Activated naive CD8-positive, alpha-beta T cell (primary cell): ENCODE measurements at regions not wholly inside any gene's neighbourhood (a gene's known extent, or its start where the extent isn't known, plus 50 kb on each side); places are given as distances from the start of the nearest gene placed in this dataset.

Source experiments
- H3K27ac Mint-ChIP-seq: one replicate; pipeline ENCODE4 v1.8.0; 2021; ENCODE audit warnings: mixed read lengths
- H3K27me3 Mint-ChIP-seq: one replicate; pipeline ENCODE4 v1.8.0; 2021; ENCODE audit warnings: mixed read lengths
- H3K36me3 Mint-ChIP-seq: one replicate; pipeline ENCODE4 v1.8.0; 2021; ENCODE audit warnings: mixed read lengths
- H3K4me1 Mint-ChIP-seq: one replicate; pipeline ENCODE4 v1.8.0; 2021; ENCODE audit warnings: low read depth, mixed read lengths
- H3K4me3 Mint-ChIP-seq: one replicate; pipeline ENCODE4 v1.8.0; 2021; ENCODE audit warnings: mild to moderate bottlenecking, mixed read lengths
- H3K9me3 Mint-ChIP-seq: one replicate; pipeline ENCODE4 v1.8.0; 2021; ENCODE audit warnings: low read depth, mixed read lengths

DNA sequence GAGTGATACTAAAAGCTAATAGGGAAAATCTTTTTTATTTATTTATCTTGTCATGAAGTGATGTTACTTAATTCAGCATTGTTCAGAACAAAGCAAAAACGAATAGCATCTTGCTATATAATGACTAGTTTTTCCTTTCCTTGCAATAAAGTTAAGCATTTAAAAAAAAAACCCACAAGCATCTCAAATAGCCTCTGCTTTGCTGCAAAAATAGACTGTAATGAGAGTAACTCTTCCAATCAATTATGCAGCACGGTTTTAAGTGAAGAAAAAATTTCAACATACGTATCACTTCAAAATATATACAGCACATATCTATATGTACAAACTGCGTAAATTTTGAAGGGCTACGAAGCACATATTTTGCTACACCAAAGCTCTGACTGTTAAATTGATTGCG is 153.3 kb upstream of the VRK2 start:
- Mint-ChIP-seq H3K27me3 (peaks cover 2% of the 10 kb centered on the region), H3K9me3 (no peaks in the 10 kb centered on the region), H3K4me3 (no peak overlapping the region), H3K4me1 (peaks cover 4% of the 10 kb centered on the region), H3K27ac (no peak overlapping the region), H3K36me3 (no peaks in the 10 kb centered on the region)

DNA sequence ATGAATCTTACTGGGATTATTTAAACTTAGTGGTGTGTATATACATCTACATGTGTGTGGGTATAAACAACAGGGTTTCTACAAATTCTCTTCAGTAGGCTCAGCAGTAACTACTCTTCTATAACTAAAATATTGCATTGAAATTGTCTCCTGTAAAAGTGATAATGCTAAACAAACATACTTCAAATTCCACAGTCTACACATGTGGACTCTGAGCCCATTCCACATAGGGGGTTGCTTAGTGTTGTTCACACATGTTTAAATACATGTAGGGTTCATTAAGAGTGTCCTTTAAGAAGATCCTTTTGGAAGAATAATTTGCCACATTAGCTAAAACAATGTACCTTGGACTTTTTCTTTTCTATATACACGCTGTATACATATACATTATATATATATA is 152.8 kb upstream of the VRK2 start:
- Mint-ChIP-seq H3K27me3 (peaks cover 2% of the 10 kb centered on the region), H3K27ac (no peak overlapping the region), H3K36me3 (no peaks in the 10 kb centered on the region), H3K4me1 (no peaks in the 10 kb centered on the region), H3K4me3 (no peak overlapping the region), H3K9me3 (no peaks in the 10 kb centered on the region)

DNA sequence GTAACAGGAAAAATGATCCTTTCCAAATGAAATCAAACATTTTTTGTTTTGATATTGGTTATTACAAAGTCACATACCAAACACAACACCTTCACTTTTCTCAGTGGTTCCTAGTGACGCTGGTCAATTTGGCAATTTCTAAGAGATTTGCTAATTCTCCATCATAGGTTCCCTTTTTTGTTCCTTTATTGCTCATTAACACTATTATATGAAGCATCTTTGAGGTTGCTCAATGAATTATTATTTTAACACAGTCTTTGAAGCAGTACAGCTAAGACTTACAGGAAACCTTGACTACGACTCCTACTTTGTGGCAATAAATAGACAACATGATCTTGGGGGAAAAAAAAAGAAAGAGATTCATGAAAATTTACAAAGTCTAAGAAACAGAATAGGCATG is 152.2 kb upstream of the VRK2 start:
- H3K4me3 Mint-ChIP-seq, result no peak overlapping the region
- no peak overlapping the region for H3K27ac Mint-ChIP-seq
- no peaks in the 10 kb centered on the region for H3K9me3 Mint-ChIP-seq
- no peaks in the 10 kb centered on the region for H3K27me3 Mint-ChIP-seq
- H3K4me1 Mint-ChIP-seq, result no peaks in the 10 kb centered on the region
- no peaks in the 10 kb centered on the region for H3K36me3 Mint-ChIP-seq

DNA sequence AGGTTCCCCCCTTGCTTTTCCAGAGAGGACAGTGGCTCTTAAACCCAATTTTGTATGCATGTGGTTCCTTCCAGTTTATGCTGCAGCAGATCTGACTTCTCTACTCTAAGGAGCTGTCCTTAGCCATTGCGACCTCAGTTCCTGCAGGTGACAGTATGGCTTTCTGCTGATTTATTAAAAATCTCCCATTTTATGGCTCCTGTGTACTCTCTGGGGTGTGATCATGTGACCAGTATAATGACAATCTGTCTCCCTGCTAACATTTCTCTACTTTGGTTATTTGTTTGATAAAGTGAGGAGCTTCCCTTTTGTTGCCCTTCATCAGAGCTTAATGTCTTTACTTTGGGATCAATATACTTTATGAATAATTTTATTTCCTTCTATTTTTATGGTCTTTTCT is 148.7 kb upstream of the VRK2 start:
- no peaks in the 10 kb centered on the region for H3K4me1 Mint-ChIP-seq
- H3K9me3 Mint-ChIP-seq, result no peaks in the 10 kb centered on the region
- no peaks in the 10 kb centered on the region for H3K27me3 Mint-ChIP-seq
- H3K27ac Mint-ChIP-seq, result no peak overlapping the region
- no peak overlapping the region for H3K4me3 Mint-ChIP-seq
- no peaks in the 10 kb centered on the region for H3K36me3 Mint-ChIP-seq

DNA sequence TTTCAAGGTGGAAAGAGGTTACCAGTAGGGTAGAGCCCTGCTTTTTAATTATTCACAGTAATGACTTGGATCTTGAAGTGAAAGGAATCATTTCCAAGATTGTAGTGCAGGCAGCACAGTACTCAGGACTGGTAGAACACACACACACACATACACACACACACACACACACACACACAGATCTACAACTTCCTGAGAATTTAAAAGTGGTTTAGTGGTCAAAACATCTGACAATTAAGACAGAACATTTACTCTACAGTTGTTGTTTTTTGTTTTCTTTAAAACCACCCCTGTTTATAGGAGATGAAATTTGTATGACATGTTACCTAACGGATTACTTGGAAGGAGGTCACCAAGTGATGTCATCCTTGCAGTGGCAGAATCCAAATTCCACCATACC is 146.7 kb upstream of the VRK2 start:
- no peaks in the 10 kb centered on the region for H3K36me3 Mint-ChIP-seq
- H3K4me1 Mint-ChIP-seq, result no peaks in the 10 kb centered on the region
- H3K27ac Mint-ChIP-seq, result no peak overlapping the region
- H3K4me3 Mint-ChIP-seq, result no peak overlapping the region
- H3K9me3 Mint-ChIP-seq, result no peaks in the 10 kb centered on the region
- no peaks in the 10 kb centered on the region for H3K27me3 Mint-ChIP-seq

DNA sequence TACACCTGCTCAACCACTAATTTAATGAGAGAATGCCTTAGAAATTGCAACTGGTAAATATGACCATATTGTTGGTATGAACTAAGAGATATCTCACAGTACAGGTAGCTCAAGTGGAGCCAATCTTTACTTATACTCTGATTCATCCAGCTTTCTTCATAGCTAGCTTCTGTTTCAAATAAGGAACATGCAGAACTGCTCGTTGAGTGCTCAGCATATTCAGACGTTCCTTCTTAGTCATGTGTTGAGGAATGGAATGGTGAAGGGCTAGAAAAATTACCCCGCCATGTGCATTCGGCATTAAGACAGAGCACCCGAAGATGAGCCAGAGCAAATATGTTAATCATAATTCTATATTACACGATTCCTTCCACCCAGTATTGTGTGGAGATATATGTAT is 144.0 kb upstream of the VRK2 start:
- Mint-ChIP-seq H3K27me3 (no peaks in the 10 kb centered on the region), H3K4me3 (no peak overlapping the region), H3K9me3 (no peaks in the 10 kb centered on the region), H3K4me1 (no peaks in the 10 kb centered on the region), H3K27ac (no peak overlapping the region), H3K36me3 (no peaks in the 10 kb centered on the region)

DNA sequence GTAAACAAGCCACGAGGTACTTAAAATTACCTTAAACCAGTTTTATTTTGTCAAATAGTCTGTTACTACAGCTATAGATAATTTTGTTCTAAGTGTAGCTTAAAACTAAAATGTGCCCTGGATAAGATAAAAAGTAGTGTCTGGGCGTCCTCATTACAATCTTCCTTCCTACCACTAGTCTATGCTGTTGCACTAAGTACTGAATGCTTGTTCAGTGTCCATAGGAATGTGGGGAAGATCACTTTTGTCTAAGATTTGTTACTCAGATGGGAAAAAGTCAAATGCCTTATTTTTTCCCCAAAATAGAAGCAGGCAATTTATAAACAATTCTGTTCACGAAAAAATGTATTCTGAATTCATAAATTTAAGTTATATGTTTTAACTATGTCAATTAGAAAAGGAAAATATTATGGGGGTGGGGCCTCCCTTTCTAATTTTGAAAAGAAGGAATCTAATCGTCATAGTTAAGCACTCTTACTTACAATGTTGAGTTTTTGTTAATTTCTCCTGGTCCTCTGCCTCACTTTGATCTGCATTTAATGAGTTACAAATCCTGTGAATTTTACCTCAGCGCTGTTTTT is 140.4 kb upstream of the VRK2 start:
- no peaks in the 10 kb centered on the region for H3K36me3 Mint-ChIP-seq
- no peaks in the 10 kb centered on the region for H3K27me3 Mint-ChIP-seq
- no peaks in the 10 kb centered on the region for H3K9me3 Mint-ChIP-seq
- H3K4me3 Mint-ChIP-seq, result no peak overlapping the region
- H3K4me1 Mint-ChIP-seq, result peaks cover 7% of the 10 kb centered on the region
- no peak overlapping the region for H3K27ac Mint-ChIP-seq

DNA sequence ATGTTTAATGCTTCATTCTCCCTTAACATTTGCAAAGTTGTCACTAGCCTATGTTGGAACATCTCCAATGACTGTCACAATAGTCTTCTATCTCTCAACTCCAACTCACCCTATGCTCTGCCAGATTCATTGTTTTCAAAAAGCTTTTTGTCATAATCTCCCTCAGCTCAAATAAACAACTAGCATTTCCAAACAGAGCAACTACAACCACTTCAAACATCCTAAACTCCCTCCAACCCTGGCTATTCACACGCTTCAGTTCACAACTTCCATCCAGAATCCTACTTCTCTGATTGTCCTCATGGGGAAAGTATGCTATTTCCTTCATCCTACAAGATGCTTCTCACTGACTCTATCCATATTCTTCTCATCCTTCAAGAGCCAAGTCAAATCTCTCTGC is 139.2 kb upstream of the VRK2 start:
- H3K9me3 Mint-ChIP-seq, result no peaks in the 10 kb centered on the region
- H3K4me3 Mint-ChIP-seq, result no peak overlapping the region
- H3K36me3 Mint-ChIP-seq, result no peaks in the 10 kb centered on the region
- H3K27me3 Mint-ChIP-seq, result no peaks in the 10 kb centered on the region
- peak overlapping the region; percentile 58 for H3K27ac Mint-ChIP-seq
- H3K4me1 Mint-ChIP-seq, result peaks cover 7% of the 10 kb centered on the region

DNA sequence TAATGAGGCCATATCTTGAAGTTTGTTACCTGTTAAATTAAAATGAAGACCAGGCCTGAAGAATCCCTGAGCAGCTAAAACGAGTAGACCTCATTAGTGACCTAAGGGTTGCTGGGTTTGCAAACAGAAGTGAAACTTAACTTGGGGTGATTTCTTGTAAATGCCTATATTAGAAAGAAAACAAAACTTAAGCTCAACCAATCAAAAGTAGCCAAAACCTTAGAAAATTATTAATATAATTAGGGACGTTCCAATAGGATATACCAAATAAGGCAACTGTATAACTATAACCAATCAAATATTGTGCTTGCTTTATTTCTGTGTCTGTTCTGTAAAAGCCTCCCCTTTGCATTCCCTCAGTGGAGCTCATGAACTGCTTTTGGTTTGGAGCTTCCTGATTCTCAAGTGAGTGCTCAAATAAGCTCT is 137.9 kb upstream of the VRK2 start:
- Mint-ChIP-seq H3K4me1 (peaks cover 7% of the 10 kb centered on the region), H3K4me3 (no peak overlapping the region), H3K36me3 (no peaks in the 10 kb centered on the region)

DNA sequence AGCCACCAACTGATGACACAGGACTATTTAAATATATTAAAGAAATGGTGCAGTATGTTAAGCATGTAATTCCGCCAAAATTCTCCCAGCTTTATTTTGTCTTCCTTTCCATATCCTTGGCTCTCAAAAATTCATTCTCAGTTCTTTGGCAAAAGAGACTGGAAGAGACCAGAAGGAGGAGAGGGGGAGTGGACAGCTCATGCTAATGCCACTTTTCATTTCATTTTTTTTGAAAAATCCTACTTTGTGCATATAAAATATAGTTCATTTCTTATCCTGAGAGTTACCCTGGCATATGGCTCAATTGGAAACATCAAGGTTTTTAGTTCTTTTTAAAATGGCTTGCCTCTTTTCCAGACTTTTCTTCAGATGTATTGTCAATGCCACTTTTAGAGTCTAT is 128.5 kb upstream of the VRK2 start:
- Mint-ChIP-seq H3K4me1 (no peaks in the 10 kb centered on the region), H3K27me3 (no peaks in the 10 kb centered on the region), H3K9me3 (peaks cover 5% of the 10 kb centered on the region), H3K36me3 (no peaks in the 10 kb centered on the region), H3K27ac (no peak overlapping the region), H3K4me3 (no peak overlapping the region)

More for the DNA sequence above, 137.9 kb upstream of the VRK2 start:
- Mint-ChIP-seq H3K27ac (peak overlapping the region; percentile 82), H3K9me3 (no peaks in the 10 kb centered on the region), H3K27me3 (no peaks in the 10 kb centered on the region)

DNA sequence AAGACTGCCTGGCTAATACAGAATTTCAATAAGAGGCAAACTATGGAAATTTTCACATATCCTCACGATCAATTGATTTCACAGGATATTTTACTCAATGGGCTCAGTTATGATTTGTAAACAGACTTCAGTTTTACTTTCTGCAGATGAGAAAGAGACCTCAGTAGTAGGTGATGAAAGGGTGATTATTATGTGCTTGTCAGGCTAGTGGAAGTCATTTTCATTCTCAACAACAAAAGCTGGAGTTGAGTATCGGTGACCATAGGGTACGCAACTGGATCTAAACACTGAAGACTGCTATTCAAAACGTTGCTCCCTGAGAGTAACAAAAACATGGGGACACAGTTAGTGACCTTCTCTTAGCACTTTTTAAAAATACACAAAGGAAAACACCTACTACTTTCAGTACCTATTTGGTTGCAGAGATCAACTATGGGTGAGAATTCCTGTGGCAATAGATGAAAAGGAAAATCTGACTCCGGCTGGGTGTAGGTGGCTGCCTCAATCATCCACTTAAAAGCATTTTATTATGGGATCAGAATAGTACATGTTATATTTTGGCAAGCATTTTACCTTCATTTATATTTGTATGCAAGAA is 126.2 kb upstream of the VRK2 start:
- no peaks in the 10 kb centered on the region for H3K4me1 Mint-ChIP-seq
- H3K36me3 Mint-ChIP-seq, result no peaks in the 10 kb centered on the region
- no peak overlapping the region for H3K27ac Mint-ChIP-seq
- no peak overlapping the region for H3K4me3 Mint-ChIP-seq
- peaks cover 11% of the 10 kb centered on the region for H3K9me3 Mint-ChIP-seq
- H3K27me3 Mint-ChIP-seq, result no peaks in the 10 kb centered on the region

DNA sequence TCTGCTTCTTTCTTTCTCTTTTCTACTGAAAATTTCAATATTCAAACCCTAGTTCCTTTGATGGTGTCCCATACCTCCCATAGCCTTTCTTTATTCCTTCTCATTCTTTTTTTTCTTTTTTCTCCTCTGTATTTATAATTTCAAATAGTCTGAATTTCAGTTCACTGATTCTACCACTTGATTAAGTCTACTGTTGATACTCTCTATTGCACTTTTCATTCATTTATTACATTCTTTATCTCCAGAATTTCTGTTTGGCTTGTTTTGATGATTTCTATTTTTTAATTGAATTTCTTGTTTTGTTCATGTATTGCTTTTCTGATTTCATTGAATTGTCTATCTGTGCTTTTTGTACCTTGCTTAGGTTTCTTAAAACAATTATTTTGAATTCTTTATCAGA is 111.9 kb upstream of the VRK2 start:
- Mint-ChIP-seq H3K27ac (no peak overlapping the region), H3K27me3 (peaks cover 4% of the 10 kb centered on the region), H3K9me3 (peaks cover 43% of the 10 kb centered on the region), H3K36me3 (peaks cover 23% of the 10 kb centered on the region), H3K4me3 (no peak overlapping the region), H3K4me1 (no peaks in the 10 kb centered on the region)

DNA sequence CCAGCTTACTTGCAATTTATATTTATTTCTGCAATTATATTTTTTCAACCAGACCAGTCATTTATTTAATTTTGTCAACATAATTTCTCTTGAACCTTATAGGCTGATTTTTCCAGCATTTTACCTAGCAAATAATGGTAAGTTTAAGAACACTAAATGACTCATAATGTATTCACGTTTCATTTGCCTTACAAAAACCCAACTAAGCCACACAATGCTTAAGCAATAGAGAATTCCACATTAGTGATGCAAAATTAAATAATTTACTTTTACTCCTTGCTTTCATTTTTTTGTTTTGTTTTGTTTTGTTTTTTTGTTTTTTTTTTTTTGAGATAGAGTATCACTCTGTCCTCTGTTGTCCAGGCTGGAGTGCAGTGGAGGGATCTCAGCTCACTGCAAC is 110.4 kb upstream of the VRK2 start:
- peaks cover 5% of the 10 kb centered on the region for H3K27me3 Mint-ChIP-seq
- no peak overlapping the region for H3K27ac Mint-ChIP-seq
- peaks cover 35% of the 10 kb centered on the region for H3K9me3 Mint-ChIP-seq
- no peak overlapping the region for H3K4me3 Mint-ChIP-seq
- H3K36me3 Mint-ChIP-seq, result peaks cover 25% of the 10 kb centered on the region
- no peaks in the 10 kb centered on the region for H3K4me1 Mint-ChIP-seq

DNA sequence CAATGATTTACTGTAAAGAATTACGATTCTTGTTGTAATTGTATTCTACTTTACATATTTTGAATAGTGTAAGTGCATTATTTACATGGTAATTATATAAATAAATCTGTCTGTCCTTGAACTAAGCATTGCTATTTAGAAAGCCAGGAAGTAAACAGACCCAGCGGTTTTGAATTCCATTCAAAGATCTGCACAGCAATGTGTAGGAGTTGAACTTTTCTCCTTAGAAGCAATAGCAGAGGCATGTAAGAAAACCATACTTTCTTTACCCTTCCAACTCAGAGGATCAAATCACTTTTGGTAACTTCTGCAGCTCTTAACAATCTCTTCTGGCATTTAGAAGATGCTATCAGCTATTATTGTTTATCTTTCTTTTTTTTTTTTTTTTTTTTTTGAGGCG is 109.2 kb upstream of the VRK2 start:
- Mint-ChIP-seq H3K27ac (no peak overlapping the region), H3K4me1 (no peaks in the 10 kb centered on the region), H3K4me3 (no peak overlapping the region), H3K27me3 (peaks cover 5% of the 10 kb centered on the region), H3K36me3 (peaks cover 20% of the 10 kb centered on the region), H3K9me3 (peaks cover 26% of the 10 kb centered on the region)

DNA sequence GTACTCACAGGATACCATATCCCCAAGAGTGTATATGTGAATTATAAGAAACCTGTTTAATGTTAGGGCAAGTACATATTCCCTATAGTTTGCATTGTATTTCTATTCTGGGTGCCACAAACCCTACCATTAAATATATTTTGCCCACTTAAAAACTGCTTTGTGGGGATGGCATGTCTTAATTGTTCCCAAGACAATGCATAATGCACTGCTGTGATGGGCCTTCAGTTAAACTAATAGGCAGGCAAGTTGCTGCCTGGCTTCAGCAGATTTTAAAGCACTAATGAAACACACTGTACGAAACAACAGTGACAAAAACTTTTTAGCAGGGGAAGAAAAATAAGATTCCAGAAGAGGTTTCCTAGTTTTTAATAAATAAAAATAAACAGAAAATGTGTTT is 104.8 kb upstream of the VRK2 start:
- Mint-ChIP-seq H3K4me1 (no peaks in the 10 kb centered on the region), H3K4me3 (no peak overlapping the region), H3K9me3 (no peaks in the 10 kb centered on the region), H3K27ac (no peak overlapping the region), H3K36me3 (peaks cover 5% of the 10 kb centered on the region), H3K27me3 (peaks cover 1% of the 10 kb centered on the region)

DNA sequence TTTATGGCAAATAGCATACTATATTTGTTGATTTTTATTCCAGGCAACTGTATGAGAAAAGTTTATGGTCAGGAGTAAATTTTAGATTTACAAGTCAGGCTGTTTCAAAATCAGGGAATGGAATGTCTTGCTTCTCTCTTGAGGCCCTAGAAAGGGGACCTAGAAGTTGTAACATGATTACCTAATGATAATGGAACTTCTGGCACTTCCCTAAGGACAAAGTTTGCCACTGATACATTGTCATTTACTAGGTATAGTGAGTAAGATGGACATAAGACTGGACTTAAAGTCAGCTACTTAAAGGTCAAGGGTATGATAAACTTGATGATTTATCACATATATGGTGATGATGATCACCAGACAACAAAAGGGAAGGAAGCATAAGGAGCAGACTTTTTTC is 103.3 kb upstream of the VRK2 start:
- Mint-ChIP-seq H3K27me3 (peaks cover 3% of the 10 kb centered on the region), H3K9me3 (no peaks in the 10 kb centered on the region), H3K4me1 (no peaks in the 10 kb centered on the region), H3K27ac (no peak overlapping the region), H3K36me3 (peaks cover 5% of the 10 kb centered on the region), H3K4me3 (no peak overlapping the region)
